ENCODE measurements at regions not wholly inside any gene's neighbourhood (a gene's known extent, or its start where the extent isn't known, plus 50 kb on each side); places are given as distances from the start of the nearest gene placed in this dataset.

DNA sequence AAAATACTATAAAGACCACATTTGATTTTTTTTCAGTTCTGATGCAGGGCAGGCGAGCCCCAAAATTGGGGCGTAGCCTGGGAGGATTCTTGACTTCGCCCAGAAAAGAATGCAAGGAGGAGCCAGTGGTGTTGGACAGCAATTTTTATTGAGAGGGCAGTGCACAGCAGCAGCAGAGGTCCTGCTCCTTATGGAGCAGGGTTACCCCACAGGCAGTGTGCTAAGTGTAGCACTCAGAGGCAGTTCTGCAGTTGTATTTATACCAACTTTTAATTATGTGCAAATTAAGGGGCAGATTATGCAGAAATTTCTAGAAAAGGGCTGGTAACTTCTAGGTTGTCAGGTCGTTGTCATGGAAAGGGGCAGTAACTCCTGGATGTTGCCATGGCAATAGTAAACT lies 69.9 kb downstream of the GASK1B start:
- TF ChIP-seq, protein P1, sequence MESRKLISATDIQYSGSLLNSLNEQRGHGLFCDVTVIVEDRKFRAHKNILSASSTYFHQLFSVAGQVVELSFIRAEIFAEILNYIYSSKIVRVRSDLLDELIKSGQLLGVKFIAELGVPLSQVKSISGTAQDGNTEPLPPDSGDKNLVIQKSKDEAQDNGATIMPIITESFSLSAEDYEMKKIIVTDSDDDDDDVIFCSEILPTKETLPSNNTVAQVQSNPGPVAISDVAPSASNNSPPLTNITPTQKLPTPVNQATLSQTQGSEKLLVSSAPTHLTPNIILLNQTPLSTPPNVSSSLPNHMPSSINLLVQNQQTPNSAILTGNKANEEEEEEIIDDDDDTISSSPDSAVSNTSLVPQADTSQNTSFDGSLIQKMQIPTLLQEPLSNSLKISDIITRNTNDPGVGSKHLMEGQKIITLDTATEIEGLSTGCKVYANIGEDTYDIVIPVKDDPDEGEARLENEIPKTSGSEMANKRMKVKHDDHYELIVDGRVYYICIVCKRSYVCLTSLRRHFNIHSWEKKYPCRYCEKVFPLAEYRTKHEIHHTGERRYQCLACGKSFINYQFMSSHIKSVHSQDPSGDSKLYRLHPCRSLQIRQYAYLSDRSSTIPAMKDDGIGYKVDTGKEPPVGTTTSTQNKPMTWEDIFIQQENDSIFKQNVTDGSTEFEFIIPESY (IDR thresholded peaks at IDR 0.05): no peak
- TF ChIP-seq SP1 (IDR thresholded peaks at IDR 0.05) (no peak), REST (IDR thresholded peaks at IDR 0.05) (no peak), TAF1 (conservative IDR thresholded peaks at IDR 0.05) (no peak), RAD21 (IDR thresholded peaks at IDR 0.05) (no peak), YY1 (IDR thresholded peaks at IDR 0.05) (no peak), GABPA (IDR thresholded peaks at IDR 0.05 in 1 of 2, conservative IDR thresholded peaks at IDR 0.05 in 1 of 2) (no peak)
- TF ChIP-seq, protein P2, sequence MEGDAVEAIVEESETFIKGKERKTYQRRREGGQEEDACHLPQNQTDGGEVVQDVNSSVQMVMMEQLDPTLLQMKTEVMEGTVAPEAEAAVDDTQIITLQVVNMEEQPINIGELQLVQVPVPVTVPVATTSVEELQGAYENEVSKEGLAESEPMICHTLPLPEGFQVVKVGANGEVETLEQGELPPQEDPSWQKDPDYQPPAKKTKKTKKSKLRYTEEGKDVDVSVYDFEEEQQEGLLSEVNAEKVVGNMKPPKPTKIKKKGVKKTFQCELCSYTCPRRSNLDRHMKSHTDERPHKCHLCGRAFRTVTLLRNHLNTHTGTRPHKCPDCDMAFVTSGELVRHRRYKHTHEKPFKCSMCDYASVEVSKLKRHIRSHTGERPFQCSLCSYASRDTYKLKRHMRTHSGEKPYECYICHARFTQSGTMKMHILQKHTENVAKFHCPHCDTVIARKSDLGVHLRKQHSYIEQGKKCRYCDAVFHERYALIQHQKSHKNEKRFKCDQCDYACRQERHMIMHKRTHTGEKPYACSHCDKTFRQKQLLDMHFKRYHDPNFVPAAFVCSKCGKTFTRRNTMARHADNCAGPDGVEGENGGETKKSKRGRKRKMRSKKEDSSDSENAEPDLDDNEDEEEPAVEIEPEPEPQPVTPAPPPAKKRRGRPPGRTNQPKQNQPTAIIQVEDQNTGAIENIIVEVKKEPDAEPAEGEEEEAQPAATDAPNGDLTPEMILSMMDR (IDR thresholded peaks at IDR 0.05; ENCODE audit: low read depth, low read length, missing input control): no peak
- TF ChIP-seq, protein P3, sequence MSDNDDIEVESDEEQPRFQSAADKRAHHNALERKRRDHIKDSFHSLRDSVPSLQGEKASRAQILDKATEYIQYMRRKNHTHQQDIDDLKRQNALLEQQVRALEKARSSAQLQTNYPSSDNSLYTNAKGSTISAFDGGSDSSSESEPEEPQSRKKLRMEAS (IDR thresholded peaks at IDR 0.05): no peak
- TF ChIP-seq, protein P4, sequence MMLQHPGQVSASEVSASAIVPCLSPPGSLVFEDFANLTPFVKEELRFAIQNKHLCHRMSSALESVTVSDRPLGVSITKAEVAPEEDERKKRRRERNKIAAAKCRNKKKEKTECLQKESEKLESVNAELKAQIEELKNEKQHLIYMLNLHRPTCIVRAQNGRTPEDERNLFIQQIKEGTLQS (IDR thresholded peaks at IDR 0.05): no peak
